ENCODE measurements at regions not wholly inside any gene's neighbourhood (a gene's known extent, or its start where the extent isn't known, plus 50 kb on each side); places are given as distances from the start of the nearest gene placed in this dataset.

DNA sequence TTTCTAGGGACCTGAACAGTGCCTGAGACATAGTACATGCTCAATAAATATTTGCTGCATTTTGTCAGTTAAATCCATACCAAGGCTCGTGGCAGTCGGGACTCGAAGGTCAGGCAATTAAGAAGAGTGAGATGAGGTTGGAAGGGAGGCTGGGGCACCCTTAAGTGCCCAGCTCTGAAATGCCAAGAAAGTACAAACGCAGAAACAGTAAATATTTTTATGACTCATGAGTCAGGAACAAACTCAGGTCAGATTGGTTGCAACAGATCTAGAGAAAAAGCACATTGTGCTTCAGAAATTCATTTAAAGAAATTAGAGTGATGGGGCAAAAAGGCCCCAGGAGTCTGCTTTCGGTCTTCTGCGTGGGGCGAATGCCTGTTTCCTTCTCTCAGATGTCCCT, 83.0 kb upstream of the FZD10 start:
- H3K27ac ChIP-seq = no peak overlapping the region
- H3K36me3 ChIP-seq = no peaks in the 10 kb centered on the region
- H3K27me3 ChIP-seq (ENCODE audit: insufficient read depth, low read depth, severe bottlenecking) = no peaks in the 10 kb centered on the region
- no peak overlapping the region for H3K4me3 ChIP-seq (ENCODE audit: low read depth, low read length)
- no peak for DNase-seq
- TF ChIP-seq CTCF (IDR thresholded peaks at IDR 0.05; ENCODE audit: low read depth, low read length) = no peak
- no peaks in the 10 kb centered on the region for H3K9me3 ChIP-seq (ENCODE audit: severe bottlenecking)

DNA sequence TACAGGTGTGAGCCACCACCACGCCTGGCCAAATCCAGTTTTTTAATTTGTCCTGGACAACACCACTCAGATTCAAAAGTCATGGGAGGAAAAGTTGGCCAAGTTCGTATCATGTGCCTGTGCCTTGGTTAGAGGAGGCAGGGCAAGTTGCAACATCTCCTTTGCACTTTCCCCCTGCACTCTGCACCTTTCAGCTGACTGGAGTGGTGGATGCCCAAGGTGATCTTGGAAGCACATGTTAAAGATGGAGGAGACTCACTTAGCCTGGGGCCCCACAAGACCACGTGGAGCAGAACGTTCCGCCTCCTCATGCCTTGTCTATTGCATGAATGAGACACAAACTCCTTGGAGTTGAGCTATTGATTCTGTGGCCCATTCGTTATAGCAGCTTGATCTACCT, 82.1 kb upstream of the FZD10 start:
- no peak for TF ChIP-seq CTCF (IDR thresholded peaks at IDR 0.05; ENCODE audit: low read depth, low read length)
- no peak for DNase-seq
- H3K27me3 ChIP-seq (ENCODE audit: insufficient read depth, low read depth, severe bottlenecking) = no peaks in the 10 kb centered on the region
- no peaks in the 10 kb centered on the region for H3K36me3 ChIP-seq
- H3K4me3 ChIP-seq (ENCODE audit: low read depth, low read length) = no peak overlapping the region
- no peak overlapping the region for H3K27ac ChIP-seq
- H3K9me3 ChIP-seq (ENCODE audit: severe bottlenecking) = no peaks in the 10 kb centered on the region

- Histone ChIP-seq H3K27me3 (ENCODE audit: insufficient read depth, low read depth, severe bottlenecking) (no peaks in the 10 kb centered on the region), H3K4me3 (ENCODE audit: low read depth, low read length) (no peak overlapping the region), H3K27ac (no peak overlapping the region), H3K9me3 (ENCODE audit: severe bottlenecking) (no peaks in the 10 kb centered on the region), H3K36me3 (no peaks in the 10 kb centered on the region)
- DNase-seq = no peak
- no peak for TF ChIP-seq CTCF (IDR thresholded peaks at IDR 0.05; ENCODE audit: low read depth, low read length)
Observed at GRCh38 chr12:130081117-130081805, 81.0 kb upstream of the FZD10 start.

- Histone ChIP-seq H3K27me3 (ENCODE audit: insufficient read depth, low read depth, severe bottlenecking) (no peaks in the 10 kb centered on the region), H3K27ac (no peak overlapping the region), H3K36me3 (no peaks in the 10 kb centered on the region), H3K4me3 (ENCODE audit: low read depth, low read length) (no peak overlapping the region), H3K9me3 (ENCODE audit: severe bottlenecking) (no peaks in the 10 kb centered on the region)
- no peak for DNase-seq
- no peak for TF ChIP-seq CTCF (IDR thresholded peaks at IDR 0.05; ENCODE audit: low read depth, low read length)
Observed at GRCh38 chr12:130083002-130083401, 79.3 kb upstream of the FZD10 start.

GRCh38 chr12:130083734-130084133, 78.5 kb upstream of the FZD10 start:
- no peaks in the 10 kb centered on the region for H3K9me3 ChIP-seq (ENCODE audit: severe bottlenecking)
- no peak for TF ChIP-seq CTCF (IDR thresholded peaks at IDR 0.05; ENCODE audit: low read depth, low read length)
- no peaks in the 10 kb centered on the region for H3K36me3 ChIP-seq
- no peak overlapping the region for H3K4me3 ChIP-seq (ENCODE audit: low read depth, low read length)
- no peak overlapping the region for H3K27ac ChIP-seq
- H3K27me3 ChIP-seq (ENCODE audit: insufficient read depth, low read depth, severe bottlenecking) = no peaks in the 10 kb centered on the region
- DNase-seq = no peak

DNA sequence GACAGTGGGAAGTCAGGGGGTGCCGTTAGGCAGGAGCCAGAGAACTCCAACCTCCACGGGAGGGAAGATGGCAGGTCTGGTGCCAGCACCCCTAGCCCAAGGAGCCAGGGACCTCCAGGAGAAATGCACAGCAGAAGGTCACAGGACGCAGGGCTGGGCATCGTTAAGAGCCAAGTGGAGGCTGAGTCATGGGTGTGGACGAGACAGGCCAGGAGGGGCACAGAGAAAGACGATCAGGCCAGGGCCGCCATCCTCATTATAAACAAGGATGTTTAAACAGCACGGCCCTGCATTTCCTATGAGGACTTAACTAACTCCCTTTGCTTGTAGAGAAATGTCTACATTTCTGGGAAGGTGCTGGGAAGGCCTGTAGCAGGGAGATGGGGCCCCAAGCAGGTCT, 77.9 kb upstream of the FZD10 start:
- no peaks in the 10 kb centered on the region for H3K27me3 ChIP-seq (ENCODE audit: insufficient read depth, low read depth, severe bottlenecking)

More for the DNA sequence above, 77.9 kb upstream of the FZD10 start:
- H3K9me3 ChIP-seq (ENCODE audit: severe bottlenecking) = no peaks in the 10 kb centered on the region
- no peak overlapping the region for H3K27ac ChIP-seq
- no peak for TF ChIP-seq CTCF (IDR thresholded peaks at IDR 0.05; ENCODE audit: low read depth, low read length)
- DNase-seq = no peak
- H3K36me3 ChIP-seq = no peaks in the 10 kb centered on the region
- H3K4me3 ChIP-seq (ENCODE audit: low read depth, low read length) = no peak overlapping the region

Measured in WERI-Rb-1 (cell line).